BLaER1 treated with 17β-estradiol and CSF1 and Interleukin-3, amounts not matched to agents 10 nM and 100 nM (cell line): ENCODE measurements at regions not wholly inside any gene's neighbourhood (a gene's known extent, or its start where the extent isn't known, plus 50 kb on each side); places are given as distances from the start of the nearest gene placed in this dataset.

Source experiments
- H3K27ac ChIP-seq, 11 experiments: shearing (Covaris generic); formaldehyde crosslinking; 2 replicates each; pipeline ENCODE4 v1.8.1; 2022
- H3K27me3 ChIP-seq, 11 experiments: shearing (Covaris generic); formaldehyde crosslinking; 2 replicates each; pipeline ENCODE4 v1.8.1; 2022
- H3K36me3 ChIP-seq, 11 experiments: shearing (Covaris generic); formaldehyde crosslinking; 2 replicates each; pipeline ENCODE4 v1.8.1; 2022
- H3K4me1 ChIP-seq, 10 experiments: shearing (Covaris generic); formaldehyde crosslinking; 2 replicates each; pipeline ENCODE4 v1.8.1; 2022
- H3K4me2 ChIP-seq, 11 experiments: shearing (Covaris generic); formaldehyde crosslinking; 2 replicates each; pipeline ENCODE4 v1.8.1; 2022
- H3K4me3 ChIP-seq, 10 experiments: shearing (Covaris generic); formaldehyde crosslinking; 2 replicates each; pipeline ENCODE4 v1.8.1; 2022
- H3K9ac ChIP-seq, 11 experiments: shearing (Covaris generic); formaldehyde crosslinking; 2 replicates each; pipeline ENCODE4 v1.8.1; 2022
- H3K9me3 ChIP-seq, 11 experiments: shearing (Covaris generic); formaldehyde crosslinking; replicated peaks in 1 of 11; 2 replicates each; pipeline ENCODE4 v1.8.1; 2022
- H4K20me1 ChIP-seq, 11 experiments: shearing (Covaris generic); formaldehyde crosslinking; 2 replicates each; pipeline ENCODE4 v1.8.1; 2022
- Cebpa-rat ChIP-seq, 11 experiments: shearing (Covaris generic); IDR thresholded peaks; 2 replicates each; pipeline ENCODE4 v1.8.1; 2022

- no peaks in the 10 kb centered on the region for H3K36me3 ChIP-seq
- H3K27me3 ChIP-seq: peaks cover 96 to 100% (median 100%) of the 10 kb centered on the region in 11 experiments
- H3K4me2 ChIP-seq: peak overlapping the region in 5 of 11 experiments; percentile 1 to 69 (median 27); a peak in 7 of 22 replicates
- TF ChIP-seq Cebpa-rat (IDR thresholded peaks at IDR 0.05): no peak
- peaks cover 0 to 26% (median 5%) of the 10 kb centered on the region in 10 experiments; a peak in 14 of 20 replicates for H3K4me1 ChIP-seq
- H3K9me3 ChIP-seq: peaks cover 0 to 17% (median 11%) of the 10 kb centered on the region in 11 experiments; a peak in 17 of 22 replicates
- no peak overlapping the region for H3K27ac ChIP-seq
- H3K4me3 ChIP-seq: no peak overlapping the region
- H3K9ac ChIP-seq: no peak overlapping the region
- H4K20me1 ChIP-seq: peaks cover 0 to 17% (median 1%) of the 10 kb centered on the region in 11 experiments; a peak in 8 of 22 replicates
Measured at GRCh38 chr15:89401631-89402517, 67.2 kb upstream of the POLG start.

- Histone ChIP-seq H3K36me3 (no peaks in the 10 kb centered on the region), H3K9ac (no peak overlapping the region), H3K27ac (no peak overlapping the region), H3K9me3 (peaks cover 0 to 8% (median 2%) of the 10 kb centered on the region in 11 experiments; a peak in 11 of 22 replicates), H3K4me3 (no peak overlapping the region), H3K4me2 (peak overlapping the region in 3 of 11 experiments; percentile 27 to 69 (median 68); a peak in 3 of 22 replicates), H4K20me1 (peaks cover 0 to 14% (median 0%) of the 10 kb centered on the region in 11 experiments; a peak in 6 of 22 replicates), H3K4me1 (peaks cover 8 to 35% (median 14%) of the 10 kb centered on the region in 10 experiments), H3K27me3 (peaks cover 87 to 94% (median 91%) of the 10 kb centered on the region in 11 experiments)
- no peak for TF ChIP-seq Cebpa-rat (IDR thresholded peaks at IDR 0.05)
Measured at GRCh38 chr15:89400782-89401545, 66.3 kb upstream of the POLG start.

DNA sequence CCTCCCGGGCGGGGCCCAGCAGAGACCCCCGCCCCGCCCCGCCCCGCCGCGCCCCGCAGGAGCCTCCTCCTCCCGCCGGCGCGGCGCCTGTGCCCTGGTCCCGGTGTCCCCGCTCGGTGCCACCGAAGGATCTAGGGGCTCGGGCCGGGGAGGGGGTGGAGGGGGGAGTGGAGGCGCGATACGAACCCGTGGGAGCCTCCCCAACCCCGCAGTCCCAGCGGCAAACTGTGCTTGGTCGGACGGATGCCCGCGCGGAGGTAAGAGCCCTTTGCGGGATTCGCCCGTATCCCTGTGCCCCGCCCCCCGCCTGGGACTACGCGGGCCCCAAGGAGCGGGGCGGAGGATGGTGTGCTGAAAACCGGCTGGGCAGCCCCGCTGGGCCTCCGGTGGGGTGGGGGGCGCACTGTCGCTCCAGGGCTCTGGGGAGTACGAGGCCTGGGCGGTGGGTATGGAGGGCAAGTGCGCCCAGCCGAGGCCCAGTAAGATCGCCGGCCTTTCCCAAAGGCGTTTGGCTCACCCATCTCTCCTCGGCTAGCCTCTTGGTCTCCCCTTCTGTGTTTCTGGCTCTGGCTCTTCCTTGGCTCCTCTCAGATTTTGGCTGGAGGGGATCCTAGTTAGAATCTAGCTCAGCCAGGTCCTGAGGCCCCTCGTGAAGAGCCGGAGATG lies 65.6 kb upstream of the POLG start:
- Histone ChIP-seq H3K9ac (no peak overlapping the region), H3K27me3 (peaks cover 80 to 87% (median 83%) of the 10 kb centered on the region in 11 experiments), H3K36me3 (no peaks in the 10 kb centered on the region), H4K20me1 (peaks cover 0 to 8% (median 0%) of the 10 kb centered on the region in 11 experiments; a peak in 6 of 22 replicates), H3K4me3 (no peak overlapping the region), H3K4me1 (peaks cover 15 to 38% (median 21%) of the 10 kb centered on the region in 10 experiments), H3K4me2 (no peak overlapping the region), H3K27ac (no peak overlapping the region), H3K9me3 (peaks cover 0 to under 1% (median 0%) of the 10 kb centered on the region in 11 experiments; a peak in 3 of 22 replicates)
- no peak for TF ChIP-seq Cebpa-rat (IDR thresholded peaks at IDR 0.05)

- no peak for TF ChIP-seq Cebpa-rat (IDR thresholded peaks at IDR 0.05)
- no peak overlapping the region for H3K4me3 ChIP-seq
- H3K36me3 ChIP-seq: no peaks in the 10 kb centered on the region
- H3K4me2 ChIP-seq: no peak overlapping the region
- H3K27me3 ChIP-seq: peaks cover 72 to 80% (median 76%) of the 10 kb centered on the region in 11 experiments
- peaks cover 15 to 45% (median 25%) of the 10 kb centered on the region in 10 experiments for H3K4me1 ChIP-seq
- no peak overlapping the region for H3K9ac ChIP-seq
- H4K20me1 ChIP-seq: peaks cover 0 to 8% (median 0%) of the 10 kb centered on the region in 11 experiments; a peak in 5 of 22 replicates
- no peak overlapping the region for H3K27ac ChIP-seq
- no peaks in the 10 kb centered on the region; a peak in 2 of 22 replicates for H3K9me3 ChIP-seq
Measured at GRCh38 chr15:89399238-89400115, 64.9 kb upstream of the POLG start.

GRCh38 chr15:89398896-89399237 lies 64.2 kb upstream of the POLG start:
- Histone ChIP-seq H4K20me1 (peaks cover 0 to 8% (median 0%) of the 10 kb centered on the region in 11 experiments; a peak in 5 of 22 replicates), H3K27ac (no peak overlapping the region), H3K4me3 (no peak overlapping the region), H3K9me3 (no peaks in the 10 kb centered on the region; a peak in 1 of 22 replicates), H3K4me2 (no peak overlapping the region), H3K27me3 (peaks cover 66 to 74% (median 70%) of the 10 kb centered on the region in 11 experiments), H3K4me1 (peaks cover 15 to 48% (median 25%) of the 10 kb centered on the region in 10 experiments), H3K9ac (no peak overlapping the region), H3K36me3 (no peaks in the 10 kb centered on the region)
- no peak for TF ChIP-seq Cebpa-rat (IDR thresholded peaks at IDR 0.05)

DNA sequence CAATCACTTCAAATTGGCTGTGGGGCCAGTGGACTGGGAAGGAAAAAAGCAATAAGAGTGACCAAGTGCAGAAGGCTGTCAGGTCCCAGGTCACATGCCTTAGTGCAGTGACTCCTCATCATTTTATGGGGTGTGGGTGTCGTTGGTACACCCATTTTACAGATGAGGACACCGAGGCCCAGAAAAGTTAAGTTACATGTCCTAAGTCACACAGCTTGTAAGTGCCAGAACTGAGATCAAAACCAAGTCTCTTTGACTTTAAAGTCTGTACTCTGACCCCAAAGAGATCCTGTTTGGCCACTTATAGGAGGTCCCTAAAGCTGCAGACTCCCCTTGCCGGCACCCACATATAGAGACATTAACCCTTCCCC lies 63.0 kb upstream of the POLG start:
- Histone ChIP-seq H4K20me1 (peaks cover 0 to 8% (median 0%) of the 10 kb centered on the region in 11 experiments; a peak in 4 of 22 replicates), H3K27me3 (peaks cover 54 to 62% (median 58%) of the 10 kb centered on the region in 11 experiments), H3K4me2 (peak overlapping the region in 2 of 11 experiments; percentile 84 to 86; a peak in 3 of 22 replicates), H3K36me3 (no peaks in the 10 kb centered on the region), H3K9me3 (no peaks in the 10 kb centered on the region; a peak in 1 of 22 replicates), H3K9ac (no peak overlapping the region), H3K4me3 (no peak overlapping the region), H3K4me1 (peaks cover 15 to 48% (median 25%) of the 10 kb centered on the region in 10 experiments), H3K27ac (peak overlapping the region in 2 of 11 experiments; percentile 37 to 39; a peak in 2 of 22 replicates)
- no peak for TF ChIP-seq Cebpa-rat (IDR thresholded peaks at IDR 0.05)

GRCh38 chr15:89396723-89397652 lies 62.4 kb upstream of the POLG start:
- H3K36me3 ChIP-seq: no peaks in the 10 kb centered on the region

More at GRCh38 chr15:89396723-89397652, 62.4 kb upstream of the POLG start:
- H3K27ac ChIP-seq: peak overlapping the region in 8 of 11 experiments; percentile 12 to 65 (median 46); a peak in 14 of 22 replicates
- no peaks in the 10 kb centered on the region; a peak in 1 of 22 replicates for H3K9me3 ChIP-seq
- H3K9ac ChIP-seq: no peak overlapping the region
- H3K4me2 ChIP-seq: peak overlapping the region in 10 of 11 experiments; percentile 51 to 86 (median 74); a peak in 20 of 22 replicates
- H4K20me1 ChIP-seq: peaks cover 0 to 8% (median 0%) of the 10 kb centered on the region in 11 experiments; a peak in 4 of 22 replicates
- H3K27me3 ChIP-seq: peaks cover 48 to 55% (median 52%) of the 10 kb centered on the region in 11 experiments
- no peak for TF ChIP-seq Cebpa-rat (IDR thresholded peaks at IDR 0.05)
- H3K4me1 ChIP-seq: peaks cover 15 to 43% (median 25%) of the 10 kb centered on the region in 10 experiments
- no peak overlapping the region for H3K4me3 ChIP-seq
